IMR-90 (cell line): ENCODE measurements at regions not wholly inside any gene's neighbourhood (a gene's known extent, or its start where the extent isn't known, plus 50 kb on each side); places are given as distances from the start of the nearest gene placed in this dataset.

Experiments used
- ATAC-seq: fragments of 200-7000 bp; cut with Tn5 transposase; 2 replicates; pipeline ENCODE4 v1.9.1; 2020; ENCODE audit warnings: low read depth, mild to moderate bottlenecking, moderate library complexity
- BruUV-seq: library from RNA; stranded (reverse); fragments of 400-500 nt; replicated peaks from 2 replicates; lab custom pipeline; 2021; lab: Mats Ljungman, UMichigan
- CTCF ChIA-PET: fragments of 300-600 bp; formaldehyde crosslinking; extraction: SDS; loops from one replicate; lab custom pipeline; 2021; ENCODE audit warnings: antibody characterized with exemption; lab: Yijun Ruan, JAX
- POLR2A ChIA-PET: fragments of 300-600 bp; sonication (Branson Sonifier 250); formaldehyde crosslinking; loops from one replicate; lab custom pipeline; 2022; ENCODE audit warnings: antibody characterized with exemption; ENCODE audit not compliant: unreplicated experiment; lab: Charles Lee
- DNase-seq: peaks from one replicate; pipeline ENCODE4 v3.0.0; 2013
- H2AFZ ChIP-seq: replicated peaks from 2 replicates; pipeline ENCODE3; 2013; ENCODE audit warnings: low read length, mild to moderate bottlenecking; ENCODE audit not compliant: poor library complexity
- H2AK5ac ChIP-seq: 2 replicates; pipeline ENCODE4 v1.6.1; 2013; ENCODE audit warnings: low read depth, low read length, inconsistent platforms
- H2AK9ac ChIP-seq: replicated peaks from 2 replicates; pipeline ENCODE3; 2013; ENCODE audit warnings: mild to moderate bottlenecking, low read depth, low read length, moderate library complexity; ENCODE audit not compliant: poor library complexity
- H2BK120ac ChIP-seq: 2 replicates; pipeline ENCODE4 v1.6.1; 2013; ENCODE audit warnings: low read depth, low read length, inconsistent platforms
- H2BK15ac ChIP-seq: 3 replicates; pipeline ENCODE4 v1.6.1; 2013; ENCODE audit warnings: low read depth, low read length, inconsistent platforms
- H2BK20ac ChIP-seq: 2 replicates; pipeline ENCODE4 v1.6.1; 2013; ENCODE audit warnings: low read depth, mild to moderate bottlenecking, inconsistent platforms, low read length, moderate library complexity
- H2BK5ac ChIP-seq: 2 replicates; pipeline ENCODE4 v1.6.1; 2013; ENCODE audit warnings: mild to moderate bottlenecking, low read depth, low read length, inconsistent platforms; ENCODE audit not compliant: poor library complexity, severe bottlenecking
- H3K14ac ChIP-seq: replicated peaks from 2 replicates; pipeline ENCODE4 v1.6.1; 2013; ENCODE audit warnings: low read depth, low read length, inconsistent platforms
- H3K18ac ChIP-seq: 2 replicates; pipeline ENCODE4 v1.6.1; 2013; ENCODE audit warnings: low read depth, low read length, control low read depth
- H3K23ac ChIP-seq: 2 replicates; pipeline ENCODE4 v1.6.1; 2013; ENCODE audit warnings: low read depth, low read length, inconsistent platforms
- H3K27ac ChIP-seq: 2 replicates; pipeline ENCODE4 v1.5.1; 2013; ENCODE audit warnings: mild to moderate bottlenecking, control low read depth, low read length; ENCODE audit not compliant: insufficient read depth
- H3K27me3 ChIP-seq: 2 replicates; pipeline ENCODE4 v1.6.1; 2013; ENCODE audit warnings: low read length; ENCODE audit not compliant: control insufficient read depth, insufficient read depth
- H3K36me3 ChIP-seq: 2 replicates; pipeline ENCODE4 v1.6.1; 2013; ENCODE audit warnings: low read length, mixed read lengths; ENCODE audit not compliant: control insufficient read depth, insufficient read depth
- H3K4ac ChIP-seq: 2 replicates; pipeline ENCODE4 v1.6.1; 2013; ENCODE audit warnings: low read depth, low read length, inconsistent platforms
- H3K4me1 ChIP-seq: 2 replicates; pipeline ENCODE4 v1.6.1; 2013; ENCODE audit warnings: low read length, mixed read lengths; ENCODE audit not compliant: control insufficient read depth, insufficient read depth
- H3K4me2 ChIP-seq: 2 replicates; pipeline ENCODE4 v1.6.1; 2013; ENCODE audit warnings: low read depth, mild to moderate bottlenecking, control low read depth, low read length, moderate library complexity
- H3K4me3 ChIP-seq: 2 replicates; pipeline ENCODE4 v1.5.1; 2013; ENCODE audit warnings: low read depth, mild to moderate bottlenecking, control low read depth, low read length, moderate library complexity; ENCODE audit not compliant: insufficient read depth
- H3K56ac ChIP-seq: 2 replicates; pipeline ENCODE4 v1.6.1; 2013; ENCODE audit warnings: low read length, inconsistent platforms; ENCODE audit not compliant: insufficient read depth; ENCODE audit errors: extremely low read depth
- H3K79me1 ChIP-seq, 2 experiments: 2 replicates each; pipeline ENCODE4 v1.6.1; 2013; ENCODE audit warnings: low read length in 2 of 2, inconsistent platforms in 1 of 2, low read depth in 1 of 2
- H3K9ac ChIP-seq: 2 replicates; pipeline ENCODE4 v1.6.1; 2013; ENCODE audit warnings: low read depth, low read length, control low read depth
- H3K9me1 ChIP-seq: 2 replicates; pipeline ENCODE4 v1.6.1; 2013; ENCODE audit warnings: low read length, inconsistent platforms; ENCODE audit not compliant: insufficient read depth
- H3K9me3 ChIP-seq: 2 replicates; pipeline ENCODE4 v1.6.1; 2013; ENCODE audit warnings: low read length; ENCODE audit not compliant: control insufficient read depth, insufficient read depth
- H4K20me1 ChIP-seq: 2 replicates; pipeline ENCODE4 v1.6.1; 2013; ENCODE audit warnings: low read length, inconsistent platforms; ENCODE audit not compliant: insufficient read depth
- H4K5ac ChIP-seq: 2 replicates; pipeline ENCODE4 v1.6.1; 2013; ENCODE audit warnings: mild to moderate bottlenecking, low read depth, low read length, control low read depth
- H4K8ac ChIP-seq, 2 experiments: 2 replicates each; pipeline ENCODE4 v1.6.1; 2013; ENCODE audit warnings: low read depth in 2 of 2, low read length in 2 of 2, control low read depth in 1 of 2, inconsistent platforms in 1 of 2
- H4K91ac ChIP-seq: 2 replicates; pipeline ENCODE4 v1.6.1; 2013; ENCODE audit warnings: low read depth, low read length, inconsistent platforms; ENCODE audit not compliant: insufficient read depth
- BHLHE40 ChIP-seq: fragments of 150-350 bp; IDR thresholded peaks from 2 replicates; pipeline ENCODE4 v1.6.1; 2016; ENCODE audit warnings: mild to moderate bottlenecking, low read depth, low read length
- CEBPB ChIP-seq: IDR thresholded peaks from 2 replicates; pipeline ENCODE4 v1.6.1; 2012; ENCODE audit warnings: low read depth, low read length, improper control_type of control experiment
- CHD1 ChIP-seq: IDR thresholded peaks from 2 replicates; pipeline ENCODE4 v1.6.1; 2012; ENCODE audit warnings: low read depth, low read length, improper control_type of control experiment
- FOS ChIP-seq: fragments of 150-350 bp; IDR thresholded peaks from 2 replicates; pipeline ENCODE4 v1.6.1; 2016; ENCODE audit warnings: low read depth, low read length
- MAFK ChIP-seq: IDR thresholded peaks from 2 replicates; pipeline ENCODE4 v1.6.1; 2012; ENCODE audit warnings: low read depth, low read length, improper control_type of control experiment
- MXI1 ChIP-seq: IDR thresholded peaks from 2 replicates; pipeline ENCODE4 v1.6.1; 2012; ENCODE audit warnings: low read depth, mild to moderate bottlenecking, low read length, moderate library complexity, borderline replicate concordance
- NFE2L2 ChIP-seq: fragments of 150-350 bp; IDR thresholded peaks from 2 replicates; pipeline ENCODE4 v1.6.1; 2016; ENCODE audit warnings: low read depth, mild to moderate bottlenecking, low read length
- RAD21 ChIP-seq: IDR thresholded peaks from 2 replicates; pipeline ENCODE4 v1.6.1; 2012; ENCODE audit warnings: low read length, improper control_type of control experiment
- RCOR1 ChIP-seq: IDR thresholded peaks from 2 replicates; pipeline ENCODE4 v1.6.1; 2012; ENCODE audit warnings: mild to moderate bottlenecking, low read length, improper control_type of control experiment; ENCODE audit not compliant: insufficient replicate concordance
- RFX5 ChIP-seq: IDR thresholded peaks from 2 replicates; pipeline ENCODE4 v1.8.0; 2012; ENCODE audit warnings: low read depth, mild to moderate bottlenecking, low read length, moderate library complexity
- SMC3 ChIP-seq: fragments of 150-350 bp; IDR thresholded peaks from 2 replicates; pipeline ENCODE4 v1.6.1; 2016; ENCODE audit warnings: low read depth, mild to moderate bottlenecking, antibody characterized with exemption, low read length, moderate library complexity
- whole genome bisulfite sequencing, 2 experiments: methylation state at CpG; one replicate each; pipeline versions ENCODE4 v1.1.5 to v1.1.7; 2013; ENCODE audit warnings: missing lambda C conversion rate in 2 of 2; ENCODE audit not compliant: insufficient read length in 1 of 2; ENCODE audit errors: extremely low coverage in 2 of 2; 5-methylcytosine and 5-hydroxymethylcytosine counted together
- dilution Hi-C: fragments of 300-500 bp; cut with HindIII; formaldehyde crosslinking; loops from one replicate; pipeline ENCODE4 v1.14.3; 2018; ENCODE audit warnings: low sequenced_read_pairs; ENCODE audit not compliant: unreplicated experiment
- in situ Hi-C: fragments of 300-500 bp; cut with MboI; formaldehyde crosslinking; loops from 3 replicates; pipeline ENCODE4 v1.14.3; 2019; ENCODE audit warnings: low sequenced_read_pairs, inconsistent platforms, mixed read lengths
- intact Hi-C: fragments of 100-400 bp; cut with micrococcal nuclease; formaldehyde crosslinking; loops from 2 replicates; pipeline ENCODE4 v1.10.0; 2022
- TF ChIP-seq, protein P1 (sequence below): fragments of 150-350 bp; IDR thresholded peaks from 2 replicates; pipeline ENCODE4 v1.6.1; 2017; ENCODE audit warnings: mild to moderate bottlenecking, antibody characterized with exemption, low read length, low read depth
- TF ChIP-seq, protein P2 (sequence below): conservative IDR thresholded peaks from 2 replicates; pipeline ENCODE4 v1.5.1; 2012; ENCODE audit warnings: mild to moderate bottlenecking, low read depth, low read length, improper control_type of control experiment
- TF ChIP-seq, protein P3 (sequence below): fragments of 150-350 bp; IDR thresholded peaks from 2 replicates; pipeline ENCODE4 v1.6.1; 2016; ENCODE audit warnings: low read depth, mild to moderate bottlenecking, low read length, moderate library complexity, borderline replicate concordance

DNA sequence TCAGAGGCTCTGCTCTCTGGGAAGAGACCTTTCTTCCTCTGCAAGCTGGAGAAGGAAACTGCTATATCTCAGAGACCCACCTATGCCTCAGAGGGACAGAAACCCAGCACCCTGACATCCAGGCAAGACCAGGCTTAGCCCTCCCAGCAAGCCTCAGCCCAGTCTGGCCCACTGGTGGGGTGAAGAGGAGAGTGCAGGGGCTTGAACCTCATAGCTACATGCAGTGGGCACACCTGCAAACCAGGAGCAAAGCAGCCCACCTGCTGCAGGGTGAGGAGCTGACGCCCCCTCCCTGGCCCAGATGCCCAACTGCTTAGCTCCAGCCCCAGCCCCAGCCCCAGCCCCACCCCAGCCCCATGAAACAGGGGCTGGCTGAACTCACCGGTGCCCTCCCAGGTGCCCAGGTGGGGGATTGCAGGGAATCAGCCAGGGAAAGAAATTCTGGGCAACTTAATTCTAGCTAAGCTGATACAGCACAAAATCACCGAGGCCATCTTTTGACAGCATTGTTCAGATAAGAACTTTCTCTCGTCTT, 246.8 kb downstream of the BUD13 start:
- ChIA-PET CTCF (interaction anchor here (0.6 kb wide), 1 partner anchor 16 kb away, joined by 3 read pairs; no protein-coding TSS in a partner anchor), POLR2A (no interaction called here)
- no CpG with 5 or more reads among the region's 4 CpGs for WGBS, 2 experiments
- Histone ChIP-seq H3K79me1 (no peaks in the 10 kb centered on the region), H2BK15ac (no peak overlapping the region), H3K4me3 (no peak overlapping the region), H2BK20ac (no peak overlapping the region), H3K18ac (no peak overlapping the region), H3K56ac (no peak overlapping the region), H3K36me3 (no peaks in the 10 kb centered on the region), H3K9me3 (no peaks in the 10 kb centered on the region), H2BK5ac (no peak overlapping the region), H3K9ac (no peak overlapping the region), H3K14ac (no peak overlapping the region), H2AK9ac (no peak overlapping the region), H3K4me2 (no peak overlapping the region), H4K91ac (no peak overlapping the region), H4K20me1 (no peaks in the 10 kb centered on the region), H3K4me1 (no peaks in the 10 kb centered on the region), H3K4ac (no peak overlapping the region), H2AFZ (no peak overlapping the region), H4K8ac (no peak overlapping the region), H2AK5ac (no peak overlapping the region), H3K9me1 (no peaks in the 10 kb centered on the region), H2BK120ac (no peak overlapping the region), H3K27me3 (no peaks in the 10 kb centered on the region), H3K23ac (no peak overlapping the region; the same call in 1 of the 2 replicates), H4K5ac (no peak overlapping the region), H3K27ac (no peak overlapping the region)
- in situ Hi-C loops: no loop called here
- dilution Hi-C loops: no loop called here
- DNase-seq: no peak
- no peak for ATAC-seq
- intact Hi-C loops: no loop called here
- no TSS peak for BruUV-seq
- no peak for TF ChIP-seq MXI1
- no peak for TF ChIP-seq MAFK
- TF ChIP-seq, protein P1, sequence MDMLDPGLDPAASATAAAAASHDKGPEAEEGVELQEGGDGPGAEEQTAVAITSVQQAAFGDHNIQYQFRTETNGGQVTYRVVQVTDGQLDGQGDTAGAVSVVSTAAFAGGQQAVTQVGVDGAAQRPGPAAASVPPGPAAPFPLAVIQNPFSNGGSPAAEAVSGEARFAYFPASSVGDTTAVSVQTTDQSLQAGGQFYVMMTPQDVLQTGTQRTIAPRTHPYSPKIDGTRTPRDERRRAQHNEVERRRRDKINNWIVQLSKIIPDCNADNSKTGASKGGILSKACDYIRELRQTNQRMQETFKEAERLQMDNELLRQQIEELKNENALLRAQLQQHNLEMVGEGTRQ: no peak
- TF ChIP-seq, protein P2, sequence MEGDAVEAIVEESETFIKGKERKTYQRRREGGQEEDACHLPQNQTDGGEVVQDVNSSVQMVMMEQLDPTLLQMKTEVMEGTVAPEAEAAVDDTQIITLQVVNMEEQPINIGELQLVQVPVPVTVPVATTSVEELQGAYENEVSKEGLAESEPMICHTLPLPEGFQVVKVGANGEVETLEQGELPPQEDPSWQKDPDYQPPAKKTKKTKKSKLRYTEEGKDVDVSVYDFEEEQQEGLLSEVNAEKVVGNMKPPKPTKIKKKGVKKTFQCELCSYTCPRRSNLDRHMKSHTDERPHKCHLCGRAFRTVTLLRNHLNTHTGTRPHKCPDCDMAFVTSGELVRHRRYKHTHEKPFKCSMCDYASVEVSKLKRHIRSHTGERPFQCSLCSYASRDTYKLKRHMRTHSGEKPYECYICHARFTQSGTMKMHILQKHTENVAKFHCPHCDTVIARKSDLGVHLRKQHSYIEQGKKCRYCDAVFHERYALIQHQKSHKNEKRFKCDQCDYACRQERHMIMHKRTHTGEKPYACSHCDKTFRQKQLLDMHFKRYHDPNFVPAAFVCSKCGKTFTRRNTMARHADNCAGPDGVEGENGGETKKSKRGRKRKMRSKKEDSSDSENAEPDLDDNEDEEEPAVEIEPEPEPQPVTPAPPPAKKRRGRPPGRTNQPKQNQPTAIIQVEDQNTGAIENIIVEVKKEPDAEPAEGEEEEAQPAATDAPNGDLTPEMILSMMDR: no peak
- TF ChIP-seq CHD1: no peak
- TF ChIP-seq SMC3: no peak
- no peak for TF ChIP-seq RFX5
- no peak for TF ChIP-seq CEBPB
- no peak for TF ChIP-seq FOS
- no peak for TF ChIP-seq BHLHE40
- TF ChIP-seq, protein P3, sequence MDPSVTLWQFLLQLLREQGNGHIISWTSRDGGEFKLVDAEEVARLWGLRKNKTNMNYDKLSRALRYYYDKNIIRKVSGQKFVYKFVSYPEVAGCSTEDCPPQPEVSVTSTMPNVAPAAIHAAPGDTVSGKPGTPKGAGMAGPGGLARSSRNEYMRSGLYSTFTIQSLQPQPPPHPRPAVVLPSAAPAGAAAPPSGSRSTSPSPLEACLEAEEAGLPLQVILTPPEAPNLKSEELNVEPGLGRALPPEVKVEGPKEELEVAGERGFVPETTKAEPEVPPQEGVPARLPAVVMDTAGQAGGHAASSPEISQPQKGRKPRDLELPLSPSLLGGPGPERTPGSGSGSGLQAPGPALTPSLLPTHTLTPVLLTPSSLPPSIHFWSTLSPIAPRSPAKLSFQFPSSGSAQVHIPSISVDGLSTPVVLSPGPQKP: no peak
- TF ChIP-seq RAD21: no peak
- TF ChIP-seq NFE2L2: no peak
- no peak for TF ChIP-seq RCOR1
